ENCODE measurements at regions not wholly inside any gene's neighbourhood (a gene's known extent, or its start where the extent isn't known, plus 50 kb on each side); places are given as distances from the start of the nearest gene placed in this dataset.

DNA sequence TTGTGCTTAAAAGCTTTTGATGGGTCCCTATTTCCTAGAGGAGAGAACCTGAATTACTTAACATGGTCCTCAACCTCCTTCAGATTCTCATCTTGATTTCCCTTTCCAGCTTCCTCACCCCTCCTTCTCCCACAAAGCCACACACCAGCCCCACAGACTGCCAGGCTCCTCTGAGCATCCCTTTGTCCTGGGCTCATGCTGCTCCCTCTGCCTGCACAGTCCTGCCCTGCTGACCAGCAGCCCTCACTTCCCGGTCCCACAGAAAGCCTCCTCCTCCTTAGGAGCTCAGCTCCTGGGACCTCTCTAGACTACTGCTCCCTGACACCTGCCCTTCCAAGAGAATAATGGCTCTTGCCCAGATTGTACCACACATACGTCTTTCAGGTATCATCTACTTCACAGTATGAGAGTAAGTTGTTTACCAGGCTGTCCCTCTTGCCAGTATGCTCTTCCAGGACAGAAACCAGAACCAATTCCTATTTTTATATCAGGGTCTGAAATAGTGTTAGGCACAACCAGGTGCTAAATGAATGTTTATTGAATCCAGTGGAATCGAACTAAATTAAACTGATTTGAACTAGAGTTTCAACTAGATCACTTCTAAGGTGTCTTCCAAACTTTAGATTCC is 373.4 kb downstream of the LMX1A start:
- Histone ChIP-seq H3K27me3 (ENCODE audit: control insufficient read depth in 4 of 4, insufficient read depth in 4 of 4, low read length in 3 of 4) (peaks cover 0 to 2% (median 0%) of the 10 kb centered on the region in 4 donors), H3K27ac (ENCODE audit: low read depth in 1 of 2, low read length in 2 of 2) (no peak overlapping the region), H3K4me3 (ENCODE audit: low read depth in 1 of 3, low read length in 3 of 3) (no peak overlapping the region), H3K9ac (ENCODE audit: low read depth in 1 of 2, low read length in 2 of 2) (no peak overlapping the region), H3K4me1 (ENCODE audit: control insufficient read depth in 4 of 4, insufficient read depth in 4 of 4, low read length in 3 of 4) (no peaks in the 10 kb centered on the region), H3K9me3 (ENCODE audit: control insufficient read depth in 4 of 4, low read length in 3 of 4) (no peaks in the 10 kb centered on the region), H3K36me3 (ENCODE audit: control insufficient read depth in 4 of 4, insufficient read depth in 3 of 4, low read depth in 1 of 4, low read length in 3 of 4) (no peaks in the 10 kb centered on the region)
- no peak for DNase-seq (ENCODE audit: low spot score)
- 53% methylated on average over 3 of the region's 3 CpGs for WGBS
- TF ChIP-seq, protein P1, sequence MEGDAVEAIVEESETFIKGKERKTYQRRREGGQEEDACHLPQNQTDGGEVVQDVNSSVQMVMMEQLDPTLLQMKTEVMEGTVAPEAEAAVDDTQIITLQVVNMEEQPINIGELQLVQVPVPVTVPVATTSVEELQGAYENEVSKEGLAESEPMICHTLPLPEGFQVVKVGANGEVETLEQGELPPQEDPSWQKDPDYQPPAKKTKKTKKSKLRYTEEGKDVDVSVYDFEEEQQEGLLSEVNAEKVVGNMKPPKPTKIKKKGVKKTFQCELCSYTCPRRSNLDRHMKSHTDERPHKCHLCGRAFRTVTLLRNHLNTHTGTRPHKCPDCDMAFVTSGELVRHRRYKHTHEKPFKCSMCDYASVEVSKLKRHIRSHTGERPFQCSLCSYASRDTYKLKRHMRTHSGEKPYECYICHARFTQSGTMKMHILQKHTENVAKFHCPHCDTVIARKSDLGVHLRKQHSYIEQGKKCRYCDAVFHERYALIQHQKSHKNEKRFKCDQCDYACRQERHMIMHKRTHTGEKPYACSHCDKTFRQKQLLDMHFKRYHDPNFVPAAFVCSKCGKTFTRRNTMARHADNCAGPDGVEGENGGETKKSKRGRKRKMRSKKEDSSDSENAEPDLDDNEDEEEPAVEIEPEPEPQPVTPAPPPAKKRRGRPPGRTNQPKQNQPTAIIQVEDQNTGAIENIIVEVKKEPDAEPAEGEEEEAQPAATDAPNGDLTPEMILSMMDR (IDR thresholded peaks at IDR 0.05; ENCODE audit: low read depth, low read length, missing input control), result no peak

DNA sequence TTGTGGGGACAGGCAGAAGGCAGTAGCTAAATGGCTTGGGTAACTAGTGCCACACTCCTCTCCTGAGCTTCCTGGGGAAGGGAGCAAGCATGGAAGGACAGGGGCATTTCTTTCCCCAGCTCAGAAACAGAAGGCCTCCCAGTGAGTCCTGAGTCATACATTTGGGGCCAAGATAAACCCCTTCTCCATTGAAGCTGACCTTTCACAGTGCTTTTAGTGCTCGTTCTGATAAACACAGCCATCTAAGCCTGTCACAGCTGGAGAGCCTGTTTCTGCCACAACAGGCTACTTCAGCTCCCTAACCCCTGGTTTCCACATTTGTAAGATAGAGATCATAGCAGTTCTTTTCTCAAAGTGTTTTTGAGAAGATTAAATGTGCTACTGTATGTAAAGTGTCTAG is 374.0 kb downstream of the LMX1A start:
- no peak overlapping the region for H3K4me3 ChIP-seq (ENCODE audit: low read depth in 1 of 3, low read length in 3 of 3)
- H3K27me3 ChIP-seq (ENCODE audit: control insufficient read depth in 4 of 4, insufficient read depth in 4 of 4, low read length in 3 of 4), result peaks cover 0 to 2% (median 0%) of the 10 kb centered on the region in 4 donors
- 16% methylated on average over 1 of the region's 1 CpG for WGBS
- H3K27ac ChIP-seq (ENCODE audit: low read depth in 1 of 2, low read length in 2 of 2), result no peak overlapping the region
- DNase-seq (ENCODE audit: low spot score), result no peak
- H3K4me1 ChIP-seq (ENCODE audit: control insufficient read depth in 4 of 4, insufficient read depth in 4 of 4, low read length in 3 of 4), result no peaks in the 10 kb centered on the region
- TF ChIP-seq GABPA (IDR thresholded peaks at IDR 0.05 in 1 of 2, conservative IDR thresholded peaks at IDR 0.05 in 1 of 2), result no peak
- TF ChIP-seq YY1 (IDR thresholded peaks at IDR 0.05), result no peak
- no peak for TF ChIP-seq HNF4A (conservative IDR thresholded peaks at IDR 0.05)
- TF ChIP-seq RAD21 (IDR thresholded peaks at IDR 0.05), result no peak
- TF ChIP-seq, protein P2, sequence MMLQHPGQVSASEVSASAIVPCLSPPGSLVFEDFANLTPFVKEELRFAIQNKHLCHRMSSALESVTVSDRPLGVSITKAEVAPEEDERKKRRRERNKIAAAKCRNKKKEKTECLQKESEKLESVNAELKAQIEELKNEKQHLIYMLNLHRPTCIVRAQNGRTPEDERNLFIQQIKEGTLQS (IDR thresholded peaks at IDR 0.05), result no peak
- TF ChIP-seq, protein P3, sequence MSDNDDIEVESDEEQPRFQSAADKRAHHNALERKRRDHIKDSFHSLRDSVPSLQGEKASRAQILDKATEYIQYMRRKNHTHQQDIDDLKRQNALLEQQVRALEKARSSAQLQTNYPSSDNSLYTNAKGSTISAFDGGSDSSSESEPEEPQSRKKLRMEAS (IDR thresholded peaks at IDR 0.05), result no peak
- TF ChIP-seq, protein P4, sequence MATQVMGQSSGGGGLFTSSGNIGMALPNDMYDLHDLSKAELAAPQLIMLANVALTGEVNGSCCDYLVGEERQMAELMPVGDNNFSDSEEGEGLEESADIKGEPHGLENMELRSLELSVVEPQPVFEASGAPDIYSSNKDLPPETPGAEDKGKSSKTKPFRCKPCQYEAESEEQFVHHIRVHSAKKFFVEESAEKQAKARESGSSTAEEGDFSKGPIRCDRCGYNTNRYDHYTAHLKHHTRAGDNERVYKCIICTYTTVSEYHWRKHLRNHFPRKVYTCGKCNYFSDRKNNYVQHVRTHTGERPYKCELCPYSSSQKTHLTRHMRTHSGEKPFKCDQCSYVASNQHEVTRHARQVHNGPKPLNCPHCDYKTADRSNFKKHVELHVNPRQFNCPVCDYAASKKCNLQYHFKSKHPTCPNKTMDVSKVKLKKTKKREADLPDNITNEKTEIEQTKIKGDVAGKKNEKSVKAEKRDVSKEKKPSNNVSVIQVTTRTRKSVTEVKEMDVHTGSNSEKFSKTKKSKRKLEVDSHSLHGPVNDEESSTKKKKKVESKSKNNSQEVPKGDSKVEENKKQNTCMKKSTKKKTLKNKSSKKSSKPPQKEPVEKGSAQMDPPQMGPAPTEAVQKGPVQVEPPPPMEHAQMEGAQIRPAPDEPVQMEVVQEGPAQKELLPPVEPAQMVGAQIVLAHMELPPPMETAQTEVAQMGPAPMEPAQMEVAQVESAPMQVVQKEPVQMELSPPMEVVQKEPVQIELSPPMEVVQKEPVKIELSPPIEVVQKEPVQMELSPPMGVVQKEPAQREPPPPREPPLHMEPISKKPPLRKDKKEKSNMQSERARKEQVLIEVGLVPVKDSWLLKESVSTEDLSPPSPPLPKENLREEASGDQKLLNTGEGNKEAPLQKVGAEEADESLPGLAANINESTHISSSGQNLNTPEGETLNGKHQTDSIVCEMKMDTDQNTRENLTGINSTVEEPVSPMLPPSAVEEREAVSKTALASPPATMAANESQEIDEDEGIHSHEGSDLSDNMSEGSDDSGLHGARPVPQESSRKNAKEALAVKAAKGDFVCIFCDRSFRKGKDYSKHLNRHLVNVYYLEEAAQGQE (IDR thresholded peaks at IDR 0.05), result no peak
- no peak for TF ChIP-seq TAF1 (conservative IDR thresholded peaks at IDR 0.05)
- no peak overlapping the region for H3K9ac ChIP-seq (ENCODE audit: low read depth in 1 of 2, low read length in 2 of 2)
- H3K36me3 ChIP-seq (ENCODE audit: control insufficient read depth in 4 of 4, insufficient read depth in 3 of 4, low read depth in 1 of 4, low read length in 3 of 4), result no peaks in the 10 kb centered on the region
- no peaks in the 10 kb centered on the region for H3K9me3 ChIP-seq (ENCODE audit: control insufficient read depth in 4 of 4, low read length in 3 of 4)

DNA sequence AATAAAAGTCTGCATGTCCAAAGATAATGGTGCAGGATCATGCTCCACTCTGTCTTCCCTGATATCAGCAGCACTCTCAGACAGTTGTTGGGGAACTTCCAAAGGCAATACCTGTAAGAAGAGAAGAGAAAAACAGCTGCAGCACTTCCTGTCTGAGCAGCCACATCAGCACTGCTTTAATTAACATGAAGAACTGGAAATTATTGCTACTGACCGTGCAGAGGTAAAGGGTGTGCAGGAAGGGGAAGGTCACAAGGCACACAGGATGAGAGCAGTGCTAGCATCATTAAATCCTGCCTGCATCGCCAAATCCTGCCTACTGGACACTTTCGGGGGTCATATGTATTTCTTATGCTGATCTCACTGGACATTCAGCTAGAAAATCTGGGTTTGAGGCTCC is 379.0 kb downstream of the LMX1A start:
- Histone ChIP-seq H3K9me3 (ENCODE audit: control insufficient read depth in 4 of 4, low read length in 3 of 4) (no peaks in the 10 kb centered on the region), H3K27me3 (ENCODE audit: control insufficient read depth in 4 of 4, insufficient read depth in 4 of 4, low read length in 3 of 4) (no peaks in the 10 kb centered on the region), H3K9ac (ENCODE audit: low read depth in 1 of 2, low read length in 2 of 2) (no peak overlapping the region), H3K36me3 (ENCODE audit: control insufficient read depth in 4 of 4, insufficient read depth in 3 of 4, low read depth in 1 of 4, low read length in 3 of 4) (no peaks in the 10 kb centered on the region), H3K4me1 (ENCODE audit: control insufficient read depth in 4 of 4, insufficient read depth in 4 of 4, low read length in 3 of 4) (no peaks in the 10 kb centered on the region), H3K4me3 (ENCODE audit: low read depth in 1 of 3, low read length in 3 of 3) (no peak overlapping the region), H3K27ac (ENCODE audit: low read depth in 1 of 2, low read length in 2 of 2) (no peak overlapping the region)
- no peak for DNase-seq (ENCODE audit: low spot score)
- no peak for TF ChIP-seq FOXA1 (IDR thresholded peaks at IDR 0.05)
- no peak for TF ChIP-seq HNF4G (IDR thresholded peaks at IDR 0.05)
- no peak for TF ChIP-seq NR2F2 (IDR thresholded peaks at IDR 0.05)
- TF ChIP-seq, protein P1 (IDR thresholded peaks at IDR 0.05; ENCODE audit: low read depth, low read length, missing input control), result no peak
- no peak for TF ChIP-seq EGR1 (IDR thresholded peaks at IDR 0.05; ENCODE audit: low read depth in 2 of 2)
- TF ChIP-seq, protein P3 (IDR thresholded peaks at IDR 0.05), result no peak
- no peak for TF ChIP-seq FOXA2 (IDR thresholded peaks at IDR 0.05)
- TF ChIP-seq, protein P4 (IDR thresholded peaks at IDR 0.05), result no peak
- TF ChIP-seq YY1 (IDR thresholded peaks at IDR 0.05), result no peak
- TF ChIP-seq GABPA (IDR thresholded peaks at IDR 0.05 in 1 of 2, conservative IDR thresholded peaks at IDR 0.05 in 1 of 2), result no peak
- no peak for TF ChIP-seq TAF1 (conservative IDR thresholded peaks at IDR 0.05)
- WGBS, result 68% methylated on average over 3 of the region's 3 CpGs

Measured in liver (tissue), 8 donors.